Activated CD8-positive, alpha-beta memory T cell treated with anti-CD3 and anti-CD28 coated beads, Interleukin-2, amount 50 U/mL, for 1 hour (primary cell): ENCODE measurements at regions not wholly inside any gene's neighbourhood (a gene's known extent, or its start where the extent isn't known, plus 50 kb on each side); places are given as distances from the start of the nearest gene placed in this dataset.

Experiments
- DNase-seq: peaks from one replicate; pipeline ENCODE4 v3.0.0-alpha.2; 2020; ENCODE audit errors: extremely low read depth

- no peak for DNase-seq
Measured at GRCh38 chr22:49158741-49159564, 668.7 kb downstream of the BRD1 start.

GRCh38 chr22:49157529-49158339 is 669.9 kb downstream of the BRD1 start:
- DNase-seq, result no peak

GRCh38 chr22:49156662-49157285 is 670.9 kb downstream of the BRD1 start:
- DNase-seq, result no peak

- DNase-seq, result no peak
Measured at GRCh38 chr22:49155770-49156580, 671.7 kb downstream of the BRD1 start.

GRCh38 chr22:49155039-49155769 is 672.5 kb downstream of the BRD1 start:
- DNase-seq, result no peak

GRCh38 chr22:49154433-49154832 is 673.2 kb downstream of the BRD1 start:
- no peak for DNase-seq

GRCh38 chr22:49153921-49154320 is 673.8 kb downstream of the BRD1 start:
- no peak for DNase-seq

- DNase-seq, result no peak
Measured at GRCh38 chr22:49152939-49153770, 674.5 kb downstream of the BRD1 start.

GRCh38 chr22:49152127-49152938 is 675.3 kb downstream of the BRD1 start:
- DNase-seq, result no peak

GRCh38 chr22:49151256-49152126 is 676.2 kb downstream of the BRD1 start:
- DNase-seq, result no peak

GRCh38 chr22:49150801-49151221 is 676.9 kb downstream of the BRD1 start:
- DNase-seq, result no peak

- DNase-seq, result no peak
Measured at GRCh38 chr22:49149721-49150608, 677.7 kb downstream of the BRD1 start.

- no peak for DNase-seq
Measured at GRCh38 chr22:49148895-49149418, 678.7 kb downstream of the BRD1 start.

- no peak for DNase-seq
Measured at GRCh38 chr22:49147617-49148175, 680.0 kb downstream of the BRD1 start.

GRCh38 chr22:49147171-49147570 is 680.5 kb downstream of the BRD1 start:
- DNase-seq, result no peak

- no peak for DNase-seq
Measured at GRCh38 chr22:49146511-49146910, 681.2 kb downstream of the BRD1 start.

GRCh38 chr22:49143812-49144211 is 683.9 kb downstream of the BRD1 start:
- no peak for DNase-seq
